ENCODE measurements at regions not wholly inside any gene's neighbourhood (a gene's known extent, or its start where the extent isn't known, plus 50 kb on each side); places are given as distances from the start of the nearest gene placed in this dataset.

- TF ChIP-seq POLR2A (IDR thresholded peaks at IDR 0.05) (no peak), CTCF (IDR thresholded peaks at IDR 0.05) (no peak)
Measured at GRCh38 chr6:49142421-49143151, 320.5 kb downstream of the MMUT start.
